CD14-positive monocyte (primary cell): ENCODE measurements at regions not wholly inside any gene's neighbourhood (a gene's known extent, or its start where the extent isn't known, plus 50 kb on each side); places are given as distances from the start of the nearest gene placed in this dataset.
"Not testable (repeated sequence)": the region's sequence is repeated elsewhere in the genome, so short reads cannot be mapped to it uniquely, and the experiment has no call there.

Source experiments
- DNase-seq, 3 donors: peaks; one replicate each; pipeline ENCODE4 v3.0.0-alpha.2; 2011 to 2022
- H2AFZ ChIP-seq: 2 replicates; pipeline ENCODE4 v1.6.0; 2012; ENCODE audit warnings: mild to moderate bottlenecking, low read depth, low read length, inconsistent platforms; ENCODE audit not compliant: insufficient read depth, poor library complexity, severe bottlenecking
- H3K27ac ChIP-seq, 2 donors: 1 replicate in 1 of 2; 2 replicates in 1 of 2; pipeline ENCODE4 v1.5.1; 2012 to 2013; ENCODE audit warnings: low read length in 2 of 2, control low read depth in 1 of 2, inconsistent platforms in 1 of 2, low read depth in 1 of 2, mild to moderate bottlenecking in 1 of 2
- H3K27me3 ChIP-seq, 2 donors: one replicate each; pipeline versions ENCODE4 v1.6.0 to v1.6.1; 2011 to 2013; ENCODE audit warnings: low read length in 2 of 2; ENCODE audit not compliant: control insufficient read depth in 2 of 2, insufficient read depth in 2 of 2
- H3K36me3 ChIP-seq, 2 donors: replicated peaks in 1 of 2; 1 replicate in 1 of 2; 2 replicates in 1 of 2; pipeline versions ENCODE4 v1.5.1 to v1.6.1; 2012 to 2013; ENCODE audit warnings: low read length in 2 of 2, control low read depth in 1 of 2, inconsistent platforms in 1 of 2, mild to moderate bottlenecking in 1 of 2; ENCODE audit not compliant: insufficient read depth in 2 of 2, control insufficient read depth in 1 of 2
- H3K4me1 ChIP-seq, 2 donors: 1 replicate in 1 of 2; 2 replicates in 1 of 2; pipeline versions ENCODE4 v1.5.1 to v1.6.1; 2012 to 2013; ENCODE audit warnings: low read length in 2 of 2, control low read depth in 1 of 2, inconsistent platforms in 1 of 2, mild to moderate bottlenecking in 1 of 2, moderate library complexity in 1 of 2; ENCODE audit not compliant: insufficient read depth in 2 of 2, control insufficient read depth in 1 of 2
- H3K4me2 ChIP-seq: replicated peaks from 2 replicates; pipeline ENCODE3; 2012; ENCODE audit warnings: low read length, moderate library complexity, mild to moderate bottlenecking; ENCODE audit not compliant: poor library complexity, severe bottlenecking; ENCODE audit errors: extremely low read depth
- H3K4me3 ChIP-seq, 3 experiments: fragments of 200-600 bp in 1 of 3; sonication (generic) in 1 of 3; replicated peaks in 1 of 3; 1 replicate in 2 of 3; 2 replicates in 1 of 3; pipeline ENCODE4 v1.5.1; 2011 to 2013; ENCODE audit warnings: low read length in 3 of 3, mild to moderate bottlenecking in 3 of 3, control low read depth in 2 of 3, low read depth in 2 of 3, inconsistent platforms in 1 of 3, moderate library complexity in 1 of 3
- H3K79me2 ChIP-seq: 2 replicates; pipeline ENCODE4 v1.6.0; 2012; ENCODE audit warnings: mild to moderate bottlenecking, control low read depth, inconsistent platforms, low read length, moderate library complexity; ENCODE audit not compliant: insufficient read depth
- H3K9ac ChIP-seq: 2 replicates; pipeline ENCODE4 v1.6.0; 2017; ENCODE audit warnings: low read length, mild to moderate bottlenecking; ENCODE audit not compliant: insufficient read depth, poor library complexity, severe bottlenecking
- H3K9me3 ChIP-seq, 2 donors: replicated peaks in 1 of 2; 1 replicate in 1 of 2; 2 replicates in 1 of 2; pipeline versions ENCODE4 v1.5.1 to v1.6.1; 2012 to 2013; ENCODE audit warnings: low read length in 2 of 2, control low read depth in 1 of 2; ENCODE audit not compliant: control insufficient read depth in 1 of 2, insufficient read depth in 1 of 2
- H4K20me1 ChIP-seq: 2 replicates; pipeline ENCODE4 v1.6.0; 2012; ENCODE audit warnings: mild to moderate bottlenecking, low read length, control low read depth, moderate library complexity; ENCODE audit not compliant: insufficient read depth
- H3K27ac Mint-ChIP-seq, 7 donors: one replicate each; pipeline ENCODE4 v1.8.0; 2020; ENCODE audit warnings: mild to moderate bottlenecking in 7 of 7, mixed read lengths in 7 of 7, moderate library complexity in 6 of 7, inconsistent platforms in 2 of 7
- H3K27me3 Mint-ChIP-seq, 3 donors: one replicate each; pipeline ENCODE4 v1.8.0; 2021 to 2022; ENCODE audit warnings: low read depth in 3 of 3, mild to moderate bottlenecking in 3 of 3, mixed read lengths in 3 of 3, moderate library complexity in 3 of 3, inconsistent platforms in 1 of 3
- H3K36me3 Mint-ChIP-seq, 2 donors: one replicate each; pipeline ENCODE4 v1.8.0; 2020; ENCODE audit warnings: mixed read lengths in 2 of 2, inconsistent platforms in 1 of 2, mild to moderate bottlenecking in 1 of 2
- H3K4me1 Mint-ChIP-seq: one replicate; pipeline ENCODE4 v1.8.0; 2020; ENCODE audit warnings: mild to moderate bottlenecking, mixed read lengths
- H3K4me3 Mint-ChIP-seq, 2 donors: one replicate each; pipeline ENCODE4 v1.8.0; 2020; ENCODE audit warnings: mild to moderate bottlenecking in 2 of 2, mixed read lengths in 2 of 2, moderate library complexity in 1 of 2
- H3K9me3 Mint-ChIP-seq, 7 donors: one replicate each; pipeline ENCODE4 v1.8.0; 2020 to 2022; ENCODE audit warnings: mixed read lengths in 7 of 7, mild to moderate bottlenecking in 6 of 7, moderate library complexity in 6 of 7, inconsistent platforms in 2 of 7
- CTCF ChIP-seq: fragments of 200-600 bp; IDR thresholded peaks from one replicate; pipeline ENCODE4 v1.8.0; 2022; ENCODE audit warnings: antibody characterized with exemption, mild to moderate bottlenecking
- WGBS: methylation state at CpG from one replicate; pipeline ENCODE4 v1.1.5; 2013; ENCODE audit warnings: missing lambda C conversion rate; ENCODE audit not compliant: insufficient coverage; 5-methylcytosine and 5-hydroxymethylcytosine counted together
- intact Hi-C, 2 donors: fragments of 100-400 bp; cut with micrococcal nuclease; formaldehyde crosslinking; loops; one replicate each; pipeline versions ENCODE4 v1.15.0 to v1.15.1; 2023

- WGBS: 94% methylated on average over 5 of the region's 10 CpGs
- Mint-ChIP-seq H3K9me3 (peaks cover 0 to 20% (median 14%) of the 10 kb centered on the region in 7 donors), H3K27me3 (peaks cover 0 to 3% (median 2%) of the 10 kb centered on the region in 3 donors), H3K27ac (peak overlapping the region in 1 of 7 donors; percentile 21), H3K36me3 (peaks cover 4% of the 10 kb centered on the region in 2 donors), H3K4me1 (no peaks in the 10 kb centered on the region), H3K4me3 (no peak overlapping the region)
- H3K9ac ChIP-seq: no peak overlapping the region
- no peaks in the 10 kb centered on the region for H3K36me3 ChIP-seq
- no peaks in the 10 kb centered on the region for H3K4me1 ChIP-seq
- H4K20me1 ChIP-seq: no peaks in the 10 kb centered on the region
- H3K27me3 ChIP-seq: no peaks in the 10 kb centered on the region
- H3K79me2 ChIP-seq: no peaks in the 10 kb centered on the region
- no peak for DNase-seq
- intact Hi-C loops: no loop called here
- no peak overlapping the region for H2AFZ ChIP-seq
- H3K4me3 ChIP-seq: no peak overlapping the region
- no peak overlapping the region for H3K4me2 ChIP-seq
- peaks cover 14 to 15% of the 10 kb centered on the region in 2 donors for H3K9me3 ChIP-seq
- H3K27ac ChIP-seq: no peak overlapping the region
- TF ChIP-seq CTCF: no peak
These were observed 331.6 kb upstream of the PTGER4 start for GRCh38 chr5:40347981-40348725.

DNA sequence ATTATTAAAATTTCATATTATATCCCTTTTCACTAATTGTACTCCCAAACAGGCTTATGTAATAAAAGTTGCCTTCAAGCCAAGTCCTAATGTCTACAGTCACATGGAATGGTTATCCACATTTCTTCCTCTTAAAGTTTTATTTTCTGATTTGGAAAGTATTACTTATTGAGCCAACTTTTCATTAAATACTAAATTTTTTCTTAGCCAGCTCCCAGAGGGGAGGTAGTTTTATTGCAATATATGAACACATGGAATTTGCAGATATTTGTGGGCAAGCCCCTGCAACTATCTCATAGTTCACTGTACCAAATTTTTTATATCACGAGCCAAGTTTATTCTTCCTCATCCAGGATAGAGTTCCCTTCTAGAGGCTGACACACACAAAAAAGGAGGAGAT, 332.8 kb upstream of the PTGER4 start:
- H4K20me1 ChIP-seq: no peaks in the 10 kb centered on the region
- no peak overlapping the region for H2AFZ ChIP-seq
- intact Hi-C loops: no loop called here
- no peaks in the 10 kb centered on the region for H3K27me3 ChIP-seq
- no peak overlapping the region for H3K9ac ChIP-seq
- H3K79me2 ChIP-seq: no peaks in the 10 kb centered on the region
- Mint-ChIP-seq H3K9me3 (peaks cover 0 to 23% (median 14%) of the 10 kb centered on the region in 7 donors), H3K4me1 (no peaks in the 10 kb centered on the region), H3K27ac (no peak overlapping the region), H3K4me3 (no peak overlapping the region), H3K36me3 (peaks cover 4% of the 10 kb centered on the region in 2 donors), H3K27me3 (peaks cover 0 to 3% (median 2%) of the 10 kb centered on the region in 3 donors)
- no peaks in the 10 kb centered on the region for H3K36me3 ChIP-seq
- no peak for DNase-seq
- peaks cover 14 to 15% of the 10 kb centered on the region in 2 donors for H3K9me3 ChIP-seq
- no peak for TF ChIP-seq CTCF
- H3K4me3 ChIP-seq: no peak overlapping the region
- WGBS: no CpG with 5 or more reads among the region's 1 CpG
- H3K4me2 ChIP-seq: no peak overlapping the region
- no peak overlapping the region for H3K27ac ChIP-seq
- no peaks in the 10 kb centered on the region for H3K4me1 ChIP-seq

GRCh38 chr5:40338434-40338833, 341.3 kb upstream of the PTGER4 start:
- H3K36me3 Mint-ChIP-seq, H3K4me3 ChIP-seq, H3K4me2 ChIP-seq, H3K36me3 ChIP-seq, intact Hi-C loops, H3K27me3 ChIP-seq, H3K9me3 ChIP-seq, H3K4me3 Mint-ChIP-seq, H3K4me1 ChIP-seq, H3K4me1 Mint-ChIP-seq, H3K79me2 ChIP-seq, H3K27me3 Mint-ChIP-seq, DNase-seq, H2AFZ ChIP-seq, H4K20me1 ChIP-seq, H3K27ac ChIP-seq, H3K9ac ChIP-seq: not testable (repeated sequence)
- Mint-ChIP-seq H3K9me3 (peaks cover 2 to 11% (median 7%) of the 10 kb centered on the region in 7 donors), H3K27ac (peak overlapping the region in 1 of 7 donors; percentile 5)
- 96% methylated on average over 2 of the region's 3 CpGs for WGBS
